GM18511 (cell line): ENCODE measurements at regions not wholly inside any gene's neighbourhood (a gene's known extent, or its start where the extent isn't known, plus 50 kb on each side); places are given as distances from the start of the nearest gene placed in this dataset.

Source experiments
- ATAC-seq: cut with Tn5 transposase; IDR thresholded peaks from one replicate; pipeline ENCODE4 v1.9.1; 2021; ENCODE audit warnings: mild to moderate bottlenecking, moderate library complexity; ENCODE audit not compliant: unreplicated experiment

DNA sequence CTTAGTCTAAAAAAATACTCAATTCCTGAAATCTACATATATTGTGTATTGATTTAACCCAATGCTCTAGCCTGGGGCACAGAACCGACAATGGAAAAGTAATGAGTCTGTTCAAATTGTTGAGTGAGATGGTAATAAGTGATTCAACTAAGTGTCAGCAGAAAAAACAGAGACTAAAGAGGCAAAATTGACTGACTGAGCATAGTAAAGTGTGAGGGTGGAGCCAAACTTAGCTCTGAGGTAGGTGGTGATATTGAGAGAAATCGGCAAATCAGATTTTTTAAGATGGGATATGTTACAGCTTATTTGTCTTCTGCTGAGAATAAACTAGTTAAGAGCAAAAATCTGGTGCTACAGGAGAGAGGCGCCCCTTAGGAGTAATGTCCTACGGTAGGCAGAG lies 764.0 kb upstream of the LRRN3 start:
- ATAC-seq: no peak

DNA sequence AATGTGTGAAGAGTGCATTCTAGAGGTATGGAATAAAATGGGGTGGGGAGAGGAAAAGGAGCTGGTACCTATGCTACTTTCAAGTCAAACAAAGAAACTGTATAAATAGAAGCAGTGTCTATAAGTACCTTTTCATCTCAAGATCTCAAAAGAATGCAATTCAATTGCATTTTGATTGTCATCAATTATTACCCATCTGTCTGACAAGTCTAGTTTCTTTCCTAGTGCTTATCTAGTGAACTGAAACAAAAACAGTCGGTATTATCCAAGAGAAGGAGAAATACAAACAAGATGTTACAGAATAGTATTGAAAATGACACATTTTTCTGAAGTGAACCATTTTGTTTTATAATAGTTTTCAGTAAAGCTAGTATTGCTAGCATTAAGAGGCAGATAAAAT lies 754.5 kb upstream of the LRRN3 start:
- ATAC-seq: no peak

DNA sequence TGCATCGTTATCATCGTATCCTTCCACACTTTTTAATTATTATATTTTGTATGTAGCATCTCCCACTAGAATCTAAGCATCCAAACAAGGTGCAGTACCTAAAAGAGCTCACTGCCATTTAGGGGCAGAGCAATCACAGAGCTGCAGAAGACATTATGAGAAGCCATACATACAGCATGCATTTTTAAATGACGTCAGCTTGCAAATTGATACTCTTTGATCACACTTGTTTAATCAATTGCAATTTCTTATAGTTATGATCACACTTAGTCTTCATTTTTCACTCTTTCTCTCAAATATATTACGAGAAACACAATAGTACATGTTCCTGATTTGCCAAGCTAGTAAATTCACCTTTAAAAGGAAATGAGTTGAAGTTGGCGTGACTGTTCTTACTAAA lies 753.3 kb upstream of the LRRN3 start:
- no peak for ATAC-seq

DNA sequence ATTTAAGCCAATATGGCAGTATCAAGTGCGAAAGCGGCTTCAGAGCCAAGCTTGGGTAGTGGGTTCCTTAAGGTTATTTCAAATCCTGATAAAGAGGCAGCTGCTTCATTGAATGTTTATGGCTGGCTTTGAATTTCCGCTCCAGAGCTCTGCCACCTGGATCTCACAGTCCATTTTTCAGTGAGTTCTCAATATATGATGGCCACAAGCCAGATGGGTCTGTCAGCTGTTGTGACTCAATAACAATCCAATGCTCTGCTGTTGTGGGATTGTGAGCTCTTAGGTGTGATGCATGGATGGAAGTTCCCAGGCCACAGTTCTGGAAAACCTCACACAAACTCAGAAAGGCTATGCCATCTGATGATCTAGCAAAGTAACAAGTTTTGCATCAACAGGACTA lies 743.8 kb upstream of the LRRN3 start:
- no peak for ATAC-seq

DNA sequence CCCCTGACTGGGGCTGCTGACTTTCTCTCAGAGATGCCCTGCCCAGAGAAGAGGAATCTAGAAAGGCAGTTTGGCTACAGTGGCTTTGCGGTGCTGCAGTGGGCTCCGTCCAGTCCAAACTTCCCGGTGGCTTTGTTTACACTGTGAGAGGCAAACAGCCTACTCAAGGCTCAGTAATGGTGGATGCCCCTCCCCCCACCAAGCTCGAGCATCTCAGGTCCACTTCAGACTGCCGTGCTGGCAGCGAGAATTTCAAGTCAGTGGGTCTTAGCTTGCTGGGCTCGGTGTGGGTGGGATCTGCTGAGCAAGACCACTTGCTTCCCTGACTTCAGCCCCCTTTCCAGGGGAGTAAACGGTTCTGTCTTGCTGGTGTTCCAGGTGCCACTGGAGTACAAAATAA lies 734.5 kb upstream of the LRRN3 start:
- no peak for ATAC-seq

DNA sequence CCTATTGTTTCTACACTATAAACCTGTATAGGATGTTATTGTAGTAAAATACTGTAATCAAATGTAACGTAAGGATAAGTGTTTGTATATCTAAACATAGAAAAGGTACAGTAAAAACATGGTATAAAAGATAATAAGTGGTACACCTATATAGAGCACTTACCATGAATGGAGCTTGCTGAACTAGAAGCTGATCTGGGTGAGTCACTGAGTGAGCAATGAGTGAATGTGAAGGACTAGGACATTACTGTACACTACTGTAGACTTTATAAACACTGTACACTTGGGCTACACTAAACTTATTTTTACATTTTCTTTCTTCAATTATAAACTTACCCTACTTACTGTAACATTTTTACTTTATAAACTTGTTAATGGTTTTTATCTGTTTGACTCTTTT lies 732.9 kb upstream of the LRRN3 start:
- ATAC-seq: no peak

DNA sequence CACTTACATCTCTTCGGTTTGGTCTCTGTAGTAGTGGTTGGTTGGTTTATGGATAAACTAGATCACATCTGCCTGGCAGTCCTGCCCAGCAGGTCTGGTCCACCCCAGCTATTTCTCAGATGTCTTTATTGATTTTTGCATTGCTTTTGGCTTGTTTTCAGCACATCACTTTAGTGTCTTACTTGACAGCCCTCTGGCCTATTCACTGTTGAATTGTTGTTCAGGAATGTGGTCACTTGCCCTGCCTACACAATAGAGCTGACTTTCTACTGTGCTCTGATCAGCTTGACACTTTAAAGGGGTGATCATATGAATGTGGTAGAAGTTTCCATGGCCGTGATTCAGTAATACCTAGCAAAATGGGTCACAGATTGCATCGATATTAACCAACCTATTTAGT lies 719.2 kb upstream of the LRRN3 start:
- ATAC-seq: no peak

DNA sequence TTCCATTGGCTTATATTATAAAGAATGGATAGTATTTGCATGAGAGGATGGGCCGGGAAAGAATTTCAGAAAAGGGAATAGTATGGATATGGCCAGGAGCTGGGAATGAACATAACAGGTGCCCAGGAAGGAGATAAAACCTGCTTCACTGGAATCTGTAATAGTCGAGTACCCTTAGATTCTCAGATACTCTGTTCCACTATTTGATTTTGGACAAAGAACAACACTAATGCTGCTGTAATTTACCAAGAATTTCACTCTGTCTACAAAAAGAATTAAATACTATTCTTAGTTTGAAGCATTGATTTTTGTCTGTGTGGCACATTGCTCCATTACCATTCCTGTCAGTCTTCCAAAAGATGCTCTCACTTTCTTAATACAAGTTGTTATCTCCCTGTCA lies 718.2 kb upstream of the LRRN3 start:
- ATAC-seq: no peak

DNA sequence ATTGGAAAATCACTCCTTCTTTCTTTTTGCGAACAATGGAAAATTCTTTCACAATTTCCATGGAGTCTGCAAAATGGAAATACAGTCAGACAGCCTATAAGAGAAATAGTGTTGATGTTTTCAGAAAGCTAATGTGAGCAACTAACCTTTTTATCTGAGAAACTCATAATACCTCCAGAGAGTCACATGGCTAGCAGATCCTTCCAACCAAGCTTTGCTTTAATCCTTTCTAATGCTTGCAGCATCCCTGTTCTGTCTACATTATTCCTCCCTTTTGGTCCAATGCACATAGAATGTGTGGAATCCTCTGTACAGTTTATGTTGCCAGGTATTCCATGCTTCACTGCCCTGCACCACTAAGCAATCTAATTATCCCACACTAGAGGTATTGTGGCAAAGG lies 717.5 kb upstream of the LRRN3 start:
- no peak for ATAC-seq

DNA sequence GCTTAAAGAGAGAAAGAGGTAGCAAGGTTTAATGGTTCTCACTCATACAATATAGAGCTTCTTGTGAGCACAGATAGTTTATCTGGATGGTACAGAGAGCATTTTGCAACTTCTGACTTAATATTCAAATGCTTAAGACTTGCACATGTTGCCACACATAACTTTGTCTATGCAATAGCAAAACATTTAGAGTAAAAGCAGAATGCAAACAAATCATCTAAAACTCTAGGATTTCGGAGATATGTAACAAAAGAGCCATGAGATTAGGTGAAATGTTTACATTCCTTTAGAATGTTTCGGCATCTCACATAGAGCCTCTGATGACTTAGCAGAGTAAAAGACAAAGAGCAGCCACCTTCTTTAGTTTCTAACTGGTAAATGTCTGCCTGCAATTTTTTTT lies 717.1 kb upstream of the LRRN3 start:
- ATAC-seq: no peak

DNA sequence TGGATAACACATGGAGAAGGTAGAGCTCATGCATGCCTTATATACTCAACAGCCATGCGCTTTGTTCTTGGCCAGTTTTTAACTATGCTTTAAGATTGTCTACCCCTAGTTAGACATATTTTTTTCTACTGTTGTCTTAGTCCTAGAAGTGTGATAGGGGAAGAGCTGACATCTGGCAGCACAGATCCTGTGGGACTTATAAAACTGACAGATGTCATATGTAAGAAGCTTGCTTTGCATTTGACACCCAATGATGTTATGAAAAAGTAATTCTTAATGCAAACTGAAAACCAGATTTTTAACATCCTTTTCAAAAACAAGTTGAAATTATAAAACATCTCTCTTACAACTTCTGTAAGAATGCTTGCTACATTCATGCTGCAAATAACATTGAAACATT lies 715.9 kb upstream of the LRRN3 start:
- ATAC-seq: no peak

DNA sequence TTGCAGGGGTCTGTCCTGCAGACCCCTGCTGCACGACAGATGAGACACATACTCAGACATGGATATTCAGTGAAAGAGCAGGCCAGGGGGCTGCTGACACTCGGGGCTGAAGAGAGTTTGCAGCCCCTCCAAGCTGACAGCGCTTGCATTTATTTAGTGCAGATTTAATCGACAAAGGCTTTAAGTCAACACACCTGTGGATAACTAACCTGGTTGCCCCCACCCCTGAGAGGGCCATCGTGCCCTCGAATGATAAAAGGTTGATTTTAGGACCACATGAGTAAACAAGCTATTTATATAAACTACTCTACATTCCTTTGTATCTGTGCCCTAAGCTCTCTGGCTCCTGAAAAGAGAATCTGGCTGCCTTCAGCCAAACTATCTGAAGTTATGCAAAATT lies 708.2 kb upstream of the LRRN3 start:
- ATAC-seq: no peak

DNA sequence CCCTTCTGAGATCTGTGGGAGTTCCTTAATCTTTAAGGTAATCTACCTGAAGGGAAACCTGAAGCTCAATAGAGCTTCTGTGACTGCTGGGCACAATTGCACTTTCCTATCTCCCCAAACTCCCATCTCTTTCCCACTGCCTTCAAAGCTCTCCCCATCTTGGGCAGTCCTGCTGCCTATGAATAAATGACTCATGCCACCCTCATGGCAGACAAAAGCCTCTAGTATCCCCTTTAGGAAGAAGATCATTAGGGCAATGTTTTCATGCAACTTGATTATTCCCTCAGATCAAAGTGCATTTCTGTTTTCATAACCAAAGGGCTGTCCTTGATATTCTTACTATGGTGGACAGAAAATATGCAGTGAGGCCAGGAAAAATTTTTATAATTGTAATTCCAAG lies 704.9 kb upstream of the LRRN3 start:
- no peak for ATAC-seq

DNA sequence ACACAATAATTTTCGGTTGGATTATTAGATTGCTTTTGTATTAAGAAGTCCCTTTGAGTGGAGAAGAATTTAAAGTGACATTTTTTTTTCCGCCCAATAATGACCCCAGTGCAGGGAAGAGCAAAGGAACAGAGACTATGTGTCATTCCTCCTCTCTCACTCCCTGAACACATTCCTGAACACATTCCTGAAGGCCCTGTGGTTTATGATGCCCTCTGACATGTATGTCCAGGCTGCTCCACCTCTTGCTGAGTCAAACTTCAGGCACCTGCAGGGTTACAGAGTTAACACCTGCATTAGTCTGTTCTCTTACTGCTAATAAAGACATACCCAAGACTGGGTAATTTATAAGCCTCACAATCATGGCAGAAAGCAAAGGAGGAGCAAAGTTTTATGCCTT lies 704.0 kb upstream of the LRRN3 start:
- no peak for ATAC-seq

DNA sequence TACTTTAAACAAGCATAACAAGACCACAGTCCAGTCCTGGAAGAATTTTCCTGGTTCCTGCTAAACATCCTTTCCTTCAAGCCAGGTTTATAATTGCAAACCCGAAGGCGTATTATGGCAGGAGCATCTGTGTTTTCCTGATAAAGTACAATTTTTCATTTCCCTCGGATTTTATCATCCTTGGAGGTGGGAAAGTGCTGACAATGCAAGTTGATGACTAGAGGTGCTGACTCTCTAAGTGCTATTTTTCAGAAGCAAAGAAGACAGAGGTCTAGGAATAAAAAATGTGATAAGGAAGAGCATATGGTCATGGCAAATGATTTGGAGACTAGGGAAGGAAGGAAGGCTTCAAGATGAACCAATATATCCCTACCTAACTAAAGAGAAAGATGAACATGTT lies 703.2 kb upstream of the LRRN3 start:
- ATAC-seq: no peak

DNA sequence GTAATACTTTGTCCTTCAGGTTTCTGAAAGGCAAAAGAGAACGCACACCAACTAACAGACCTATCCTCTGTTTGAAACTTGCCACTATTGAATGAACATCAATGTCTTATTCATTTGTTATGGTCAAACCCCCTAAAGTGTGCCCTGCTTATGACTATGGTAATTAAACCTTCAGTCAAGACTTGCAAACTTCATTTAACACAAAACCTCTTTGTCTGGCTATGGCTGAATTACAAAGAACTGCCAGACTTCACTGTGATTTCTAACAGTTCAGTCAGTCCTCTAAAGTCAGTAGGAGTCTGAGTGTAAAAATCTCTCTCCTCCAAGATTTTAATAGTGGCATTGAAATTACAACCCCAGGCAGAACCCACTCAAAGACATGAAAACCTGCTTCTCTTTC lies 702.5 kb upstream of the LRRN3 start:
- ATAC-seq: no peak

DNA sequence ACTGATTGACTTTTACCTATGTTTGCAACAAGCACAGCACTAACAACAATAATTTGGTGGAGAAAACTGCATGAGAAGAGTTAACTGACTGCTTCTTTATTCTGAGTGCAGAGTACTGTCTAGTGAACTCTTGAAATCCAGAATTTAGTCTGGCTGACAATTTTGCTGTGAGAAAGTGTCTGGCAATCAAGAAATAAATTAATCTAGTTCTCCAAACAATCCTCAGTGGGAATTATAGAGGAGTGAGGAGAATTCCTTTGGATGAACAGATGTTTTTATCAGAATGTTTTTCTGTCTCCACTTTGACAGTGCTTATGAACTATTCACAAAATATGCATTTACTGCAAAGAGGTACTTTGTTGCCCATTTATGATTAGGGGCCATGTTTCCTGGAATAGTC lies 694.9 kb upstream of the LRRN3 start:
- no peak for ATAC-seq

DNA sequence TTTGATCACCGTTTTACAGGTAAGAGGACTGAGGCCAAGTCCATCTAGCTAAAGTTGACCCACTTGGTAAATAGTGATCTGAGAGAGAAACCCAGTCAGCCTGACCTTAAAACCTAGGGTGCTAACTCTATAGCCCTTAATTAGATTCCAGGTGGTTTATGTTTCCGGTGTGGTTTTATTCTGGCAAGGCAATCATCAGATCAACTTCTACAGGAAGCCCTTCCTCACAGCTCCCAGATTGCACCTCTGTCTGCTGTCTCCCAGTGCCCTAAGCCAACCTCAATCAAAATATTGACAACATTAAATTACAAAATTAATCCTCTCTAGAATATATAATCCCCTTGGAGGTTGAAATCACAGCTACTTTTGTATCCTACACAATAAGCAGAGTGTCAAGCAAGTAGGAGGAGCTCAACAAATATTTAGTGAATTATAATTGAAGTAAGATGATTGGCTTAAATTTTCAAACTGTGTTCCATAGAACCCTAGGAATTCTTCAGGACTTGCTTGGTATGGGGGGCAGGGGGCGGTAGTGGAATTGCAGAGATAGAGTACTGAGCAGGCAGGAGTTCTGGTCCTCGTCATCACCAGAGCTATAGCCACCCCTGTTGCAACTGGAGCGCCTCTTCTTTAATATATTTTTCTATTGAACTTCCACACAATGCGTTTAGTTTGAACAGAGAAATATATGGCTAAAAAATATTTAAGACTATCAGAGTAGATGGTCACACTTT lies 692.8 kb upstream of the LRRN3 start:
- no peak for ATAC-seq

DNA sequence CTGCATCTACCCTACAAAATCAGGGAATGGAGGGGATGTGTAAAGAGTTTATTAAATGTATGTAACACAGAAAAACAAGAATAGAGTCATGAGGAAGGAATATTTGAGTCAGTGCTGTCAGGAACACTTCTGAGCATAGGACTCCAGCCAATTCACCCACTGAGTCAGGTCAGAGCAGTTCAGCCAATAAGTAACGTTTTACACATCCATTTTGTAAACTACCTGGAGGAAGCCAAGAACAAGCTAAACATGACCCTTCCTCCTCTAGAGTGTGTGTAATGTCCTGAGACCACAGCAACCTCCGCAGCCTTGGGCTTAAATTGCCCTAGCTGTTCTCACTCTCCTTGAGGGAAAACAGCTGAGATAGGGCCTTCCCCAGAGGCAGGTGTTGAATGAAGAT lies 691.5 kb upstream of the LRRN3 start:
- ATAC-seq: no peak

DNA sequence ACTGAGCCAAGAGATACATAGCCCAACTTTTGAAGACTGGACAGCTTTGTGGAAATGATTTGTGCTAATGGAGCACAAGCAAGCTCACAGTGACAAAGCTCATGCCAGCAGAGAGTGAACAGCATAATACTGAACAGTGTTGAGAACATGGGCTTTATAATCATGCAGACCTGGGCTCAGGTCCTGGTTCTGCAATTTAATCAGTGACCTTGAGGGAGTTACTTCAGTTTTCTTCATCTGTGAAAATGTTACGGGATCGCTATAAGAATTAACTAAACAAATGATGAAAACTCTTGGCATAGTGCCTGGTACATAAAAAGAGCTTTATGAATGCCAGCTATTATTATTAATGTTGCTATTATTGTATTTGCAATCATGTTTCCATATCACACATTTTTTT lies 690.5 kb upstream of the LRRN3 start:
- no peak for ATAC-seq

DNA sequence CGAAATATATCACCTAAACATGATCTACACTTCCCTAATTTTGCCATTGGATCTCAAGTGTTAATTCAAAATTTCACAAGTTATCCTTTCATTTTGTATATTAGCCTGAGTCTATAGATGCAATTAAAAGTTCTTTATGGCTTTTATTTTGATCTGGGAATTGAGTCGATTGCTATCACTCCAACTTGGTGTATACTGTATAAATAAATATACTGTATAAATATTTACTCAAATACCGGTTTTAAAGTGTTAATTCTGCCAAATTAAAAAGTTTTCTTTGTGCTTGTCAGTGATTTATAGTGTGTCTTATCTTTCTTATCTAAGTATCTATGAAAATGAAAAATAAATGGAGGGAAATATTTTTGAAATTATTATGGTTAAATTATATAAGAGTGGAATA lies 683.7 kb upstream of the LRRN3 start:
- ATAC-seq: no peak

DNA sequence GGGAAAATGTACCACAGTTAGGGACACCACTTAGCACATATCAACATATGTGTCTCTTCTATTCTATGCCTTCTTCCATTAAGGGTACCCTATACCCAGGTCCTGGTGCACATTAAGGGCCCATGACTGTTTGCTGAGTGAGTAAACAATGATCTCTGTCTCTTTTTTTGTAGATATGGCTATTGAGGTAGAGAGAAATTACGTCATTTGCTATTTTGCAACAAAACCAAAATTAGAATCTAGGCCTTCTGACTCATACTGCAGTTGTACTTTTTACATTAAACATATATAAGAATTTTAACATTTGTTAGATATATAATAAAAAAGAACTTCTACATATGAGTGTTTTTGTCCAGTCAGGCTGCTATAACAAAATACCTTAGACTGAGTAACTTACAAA lies 683.2 kb upstream of the LRRN3 start:
- no peak for ATAC-seq

DNA sequence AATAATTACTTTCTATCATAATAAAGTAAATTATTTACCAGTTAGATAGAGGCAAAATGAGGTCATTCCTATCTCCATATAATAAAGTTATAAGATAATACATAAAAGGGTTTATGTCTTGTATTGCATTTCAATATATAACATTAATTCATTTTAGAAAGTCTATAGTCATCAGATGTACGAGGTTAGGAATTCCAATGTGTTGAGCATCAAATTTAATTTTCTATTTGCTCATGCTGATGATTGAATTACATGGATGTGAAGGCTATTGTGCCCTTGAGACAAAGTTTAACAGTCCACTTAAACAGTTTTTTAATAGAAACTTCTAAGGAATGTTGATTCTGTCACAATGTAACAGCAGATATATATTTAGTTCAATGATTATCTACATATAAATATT lies 678.3 kb upstream of the LRRN3 start:
- no peak for ATAC-seq

DNA sequence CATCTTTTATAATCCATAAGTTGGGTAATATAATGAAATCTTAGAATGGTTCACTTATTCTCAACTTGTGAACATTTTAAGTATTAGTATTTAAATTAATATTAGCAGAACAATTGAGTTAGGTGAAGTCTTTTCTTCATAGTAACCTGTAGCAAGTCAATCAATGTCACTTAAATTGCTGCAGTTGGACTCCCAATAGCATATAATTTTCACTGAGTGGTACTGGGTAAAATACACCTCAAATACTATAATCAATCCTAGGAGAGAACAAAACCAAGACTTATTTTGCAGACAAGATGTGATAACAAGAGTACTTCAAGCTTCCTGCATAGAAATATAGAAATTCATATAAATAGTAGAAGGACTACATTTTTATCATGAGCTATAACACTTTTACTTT lies 677.9 kb upstream of the LRRN3 start:
- ATAC-seq: no peak
